Suprapubic skin (tissue), 4 donors: ENCODE measurements at regions not wholly inside any gene's neighbourhood (a gene's known extent, or its start where the extent isn't known, plus 50 kb on each side); places are given as distances from the start of the nearest gene placed in this dataset.

Source experiments
- POLR2A ChIP-seq, 2 donors: fragments of 450-650 bp; IDR thresholded peaks; one replicate each; pipeline ENCODE4 v1.6.1; 2017; ENCODE audit warnings: antibody characterized with exemption in 2 of 2, mild to moderate bottlenecking in 2 of 2, moderate library complexity in 2 of 2
- POLR2AphosphoS5 ChIP-seq, 3 donors: sonication (generic); formaldehyde crosslinking; IDR thresholded peaks; one replicate each; pipeline ENCODE4 v1.6.1; 2017; ENCODE audit warnings: antibody characterized with exemption in 3 of 3
- TF ChIP-seq, protein P1 (sequence below), 2 donors: fragments of 200-600 bp in 1 of 2; fragments of 450-650 bp in 1 of 2; sonication (generic) in 1 of 2; IDR thresholded peaks; one replicate each; pipeline ENCODE4 v1.5.1; 2016 to 2019; ENCODE audit warnings: antibody characterized with exemption in 2 of 2, mild to moderate bottlenecking in 1 of 2, moderate library complexity in 1 of 2

DNA sequence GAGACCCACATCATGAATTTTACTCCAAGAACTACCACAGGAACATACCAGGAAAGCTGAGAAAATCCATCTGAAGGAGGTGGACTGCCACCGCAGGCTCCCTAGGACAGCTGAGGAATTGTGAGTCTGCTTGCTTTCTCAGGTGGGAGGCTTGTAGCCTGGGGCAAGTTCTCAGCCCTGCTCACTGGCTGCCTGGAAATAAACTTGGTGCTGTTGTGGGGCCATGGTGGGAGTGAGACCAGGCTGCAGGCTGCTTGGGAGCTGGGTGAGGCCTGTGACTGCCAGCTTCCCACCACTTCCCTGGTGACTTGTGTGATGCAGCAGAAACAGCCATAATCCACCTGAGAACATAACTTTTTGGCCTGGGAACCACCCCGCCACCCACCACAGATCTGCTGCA, 132.7 kb upstream of the RAG2 start:
- TF ChIP-seq POLR2AphosphoS5 (IDR thresholded peaks at IDR 0.05) (no peak), POLR2A (IDR thresholded peaks at IDR 0.05) (no peak)
- TF ChIP-seq, protein P1, sequence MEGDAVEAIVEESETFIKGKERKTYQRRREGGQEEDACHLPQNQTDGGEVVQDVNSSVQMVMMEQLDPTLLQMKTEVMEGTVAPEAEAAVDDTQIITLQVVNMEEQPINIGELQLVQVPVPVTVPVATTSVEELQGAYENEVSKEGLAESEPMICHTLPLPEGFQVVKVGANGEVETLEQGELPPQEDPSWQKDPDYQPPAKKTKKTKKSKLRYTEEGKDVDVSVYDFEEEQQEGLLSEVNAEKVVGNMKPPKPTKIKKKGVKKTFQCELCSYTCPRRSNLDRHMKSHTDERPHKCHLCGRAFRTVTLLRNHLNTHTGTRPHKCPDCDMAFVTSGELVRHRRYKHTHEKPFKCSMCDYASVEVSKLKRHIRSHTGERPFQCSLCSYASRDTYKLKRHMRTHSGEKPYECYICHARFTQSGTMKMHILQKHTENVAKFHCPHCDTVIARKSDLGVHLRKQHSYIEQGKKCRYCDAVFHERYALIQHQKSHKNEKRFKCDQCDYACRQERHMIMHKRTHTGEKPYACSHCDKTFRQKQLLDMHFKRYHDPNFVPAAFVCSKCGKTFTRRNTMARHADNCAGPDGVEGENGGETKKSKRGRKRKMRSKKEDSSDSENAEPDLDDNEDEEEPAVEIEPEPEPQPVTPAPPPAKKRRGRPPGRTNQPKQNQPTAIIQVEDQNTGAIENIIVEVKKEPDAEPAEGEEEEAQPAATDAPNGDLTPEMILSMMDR (IDR thresholded peaks at IDR 0.05), result no peak
